Adipocyte (in vitro differentiated cells): ENCODE measurements at regions not wholly inside any gene's neighbourhood (a gene's known extent, or its start where the extent isn't known, plus 50 kb on each side); places are given as distances from the start of the nearest gene placed in this dataset.
"Not testable (repeated sequence)": the region's sequence is repeated elsewhere in the genome, so short reads cannot be mapped to it uniquely, and the experiment has no call there.

ENCODE experiments used
- DNase-seq: peaks from one replicate; pipeline ENCODE4 v3.0.0-alpha.2; 2015; ENCODE audit warnings: low read depth
- H3K27me3 ChIP-seq: replicated peaks from 2 replicates; pipeline ENCODE4 v1.7.0; 2013; ENCODE audit warnings: mild to moderate bottlenecking, low read length, moderate library complexity; ENCODE audit not compliant: control insufficient read depth, insufficient read depth
- H3K36me3 ChIP-seq: 2 replicates; pipeline ENCODE4 v1.7.0; 2013; ENCODE audit warnings: low read length, mild to moderate bottlenecking, moderate library complexity; ENCODE audit not compliant: control insufficient read depth, insufficient read depth, severe bottlenecking
- H3K4me1 ChIP-seq: 2 replicates; pipeline ENCODE4 v1.7.0; 2013; ENCODE audit warnings: mild to moderate bottlenecking, low read length, moderate library complexity; ENCODE audit not compliant: control insufficient read depth, insufficient read depth
- H3K4me3 ChIP-seq: 2 replicates; pipeline ENCODE4 v1.7.0; 2013; ENCODE audit warnings: mild to moderate bottlenecking, low read length, moderate library complexity
- H3K9ac ChIP-seq: 2 replicates; pipeline ENCODE4 v1.7.0; 2013; ENCODE audit warnings: mild to moderate bottlenecking, low read length, moderate library complexity
- H3K9me3 ChIP-seq: 2 replicates; pipeline ENCODE4 v1.7.0; 2013; ENCODE audit warnings: mild to moderate bottlenecking, low read length, moderate library complexity; ENCODE audit not compliant: control insufficient read depth

DNA sequence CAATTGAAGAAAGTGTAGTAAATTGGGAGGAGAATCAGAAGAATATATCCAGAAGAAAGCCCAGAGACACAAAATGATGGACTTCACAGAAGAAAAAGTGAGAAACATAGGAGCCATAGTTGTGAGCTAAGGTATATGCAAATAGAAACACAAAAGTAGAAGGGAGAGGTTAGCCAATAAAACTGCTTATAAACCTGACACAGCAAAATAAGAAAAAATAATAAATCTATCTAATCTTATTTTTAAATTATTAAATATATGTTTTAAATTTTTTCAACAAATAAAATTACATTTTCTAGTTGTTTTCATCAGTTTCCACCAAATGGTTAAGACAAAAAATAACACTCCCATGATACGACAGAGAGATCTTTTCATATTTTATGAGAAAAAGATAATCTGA, 903.5 kb downstream of the DNAJB9 start:
- H3K36me3 ChIP-seq: no peaks in the 10 kb centered on the region
- no peak overlapping the region for H3K4me3 ChIP-seq
- no peak overlapping the region for H3K9ac ChIP-seq
- H3K4me1 ChIP-seq: no peaks in the 10 kb centered on the region
- no peak for DNase-seq
- H3K9me3 ChIP-seq: no peaks in the 10 kb centered on the region
- no peaks in the 10 kb centered on the region for H3K27me3 ChIP-seq

GRCh38 chr7:109476409-109476808, 906.7 kb downstream of the DNAJB9 start:
- no peak for DNase-seq
- Histone ChIP-seq H3K4me3 (no peak overlapping the region), H3K9me3 (no peaks in the 10 kb centered on the region), H3K27me3 (no peaks in the 10 kb centered on the region), H3K9ac (no peak overlapping the region), H3K36me3 (no peaks in the 10 kb centered on the region), H3K4me1 (no peaks in the 10 kb centered on the region)

DNA sequence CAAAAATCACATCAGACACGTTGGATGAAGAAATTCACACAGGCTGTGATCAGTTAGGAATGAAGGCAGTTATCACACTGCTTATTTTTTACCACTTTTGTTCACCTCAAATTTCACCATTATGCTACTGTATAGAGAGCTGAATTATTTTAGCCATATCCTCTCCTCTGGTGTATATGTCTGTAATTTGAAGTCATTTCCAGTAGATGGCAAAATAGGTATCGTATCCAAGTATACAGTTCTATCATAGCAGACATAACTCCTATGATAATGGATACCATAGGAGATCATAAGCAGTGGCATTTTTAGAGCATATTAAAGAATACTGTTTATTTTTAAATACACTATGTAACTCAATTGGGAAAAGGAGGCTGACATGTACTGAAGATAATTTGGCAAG, 909.7 kb downstream of the DNAJB9 start:
- DNase-seq: no peak
- H3K9ac ChIP-seq: no peak overlapping the region
- no peaks in the 10 kb centered on the region for H3K4me1 ChIP-seq
- no peaks in the 10 kb centered on the region for H3K9me3 ChIP-seq
- no peaks in the 10 kb centered on the region for H3K36me3 ChIP-seq
- no peaks in the 10 kb centered on the region for H3K27me3 ChIP-seq
- no peak overlapping the region for H3K4me3 ChIP-seq

GRCh38 chr7:109490607-109491006, 920.9 kb downstream of the DNAJB9 start:
- not testable (repeated sequence) for H3K4me3 ChIP-seq, DNase-seq, H3K9me3 ChIP-seq, H3K4me1 ChIP-seq, H3K9ac ChIP-seq, H3K36me3 ChIP-seq, H3K27me3 ChIP-seq

GRCh38 chr7:109497053-109497452, 927.4 kb downstream of the DNAJB9 start:
- no peaks in the 10 kb centered on the region for H3K4me1 ChIP-seq
- no peaks in the 10 kb centered on the region for H3K36me3 ChIP-seq
- DNase-seq: no peak
- H3K27me3 ChIP-seq: no peaks in the 10 kb centered on the region
- no peak overlapping the region for H3K4me3 ChIP-seq
- H3K9me3 ChIP-seq: no peaks in the 10 kb centered on the region
- no peak overlapping the region for H3K9ac ChIP-seq

DNA sequence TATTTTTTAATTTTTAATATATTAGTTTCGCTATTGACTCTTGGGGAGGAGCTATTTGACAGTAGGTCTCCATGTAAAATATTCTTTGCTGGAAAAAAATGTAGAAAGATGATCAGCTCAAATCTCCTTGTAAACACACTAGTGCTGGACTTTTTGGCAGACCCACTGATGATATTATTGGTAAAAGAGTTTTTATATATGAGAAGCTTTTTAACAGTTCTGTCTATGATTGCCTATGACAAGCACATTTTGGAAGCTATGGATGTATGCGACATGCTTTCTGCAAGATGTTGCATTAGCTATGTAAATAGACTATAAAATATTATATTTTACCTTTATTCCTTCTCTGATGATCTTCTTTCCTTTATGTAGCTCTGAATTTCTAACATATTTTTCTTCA, 928.5 kb downstream of the DNAJB9 start:
- Histone ChIP-seq H3K9me3 (no peaks in the 10 kb centered on the region), H3K4me3 (no peak overlapping the region), H3K4me1 (no peaks in the 10 kb centered on the region), H3K27me3 (no peaks in the 10 kb centered on the region), H3K9ac (no peak overlapping the region), H3K36me3 (no peaks in the 10 kb centered on the region)
- DNase-seq: no peak

DNA sequence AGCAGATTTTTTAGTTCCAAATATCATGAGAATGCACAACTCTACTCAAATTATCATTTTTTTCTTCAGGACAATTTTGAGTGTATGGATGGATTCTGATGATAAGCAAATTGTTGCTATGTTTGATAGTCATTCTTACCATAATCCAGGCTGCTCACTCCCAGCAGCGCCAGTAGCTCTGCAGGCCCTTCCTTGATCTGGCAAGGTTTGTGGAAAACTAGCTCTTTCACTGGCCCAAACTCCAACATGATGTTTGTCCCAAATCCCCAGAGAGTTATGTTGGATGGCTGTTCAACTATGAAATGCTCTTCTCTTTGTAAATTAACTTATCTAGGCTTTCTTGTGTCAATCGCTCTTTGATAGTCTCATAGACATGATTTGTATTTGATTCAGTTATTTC, 933.7 kb downstream of the DNAJB9 start:
- H3K9me3 ChIP-seq: no peaks in the 10 kb centered on the region
- no peak overlapping the region for H3K4me3 ChIP-seq
- H3K27me3 ChIP-seq: no peaks in the 10 kb centered on the region
- H3K4me1 ChIP-seq: no peaks in the 10 kb centered on the region
- H3K36me3 ChIP-seq: no peaks in the 10 kb centered on the region
- H3K9ac ChIP-seq: no peak overlapping the region
- DNase-seq: no peak

GRCh38 chr7:109522585-109522984, 952.9 kb downstream of the DNAJB9 start:
- H3K27me3 ChIP-seq: no peaks in the 10 kb centered on the region

DNA sequence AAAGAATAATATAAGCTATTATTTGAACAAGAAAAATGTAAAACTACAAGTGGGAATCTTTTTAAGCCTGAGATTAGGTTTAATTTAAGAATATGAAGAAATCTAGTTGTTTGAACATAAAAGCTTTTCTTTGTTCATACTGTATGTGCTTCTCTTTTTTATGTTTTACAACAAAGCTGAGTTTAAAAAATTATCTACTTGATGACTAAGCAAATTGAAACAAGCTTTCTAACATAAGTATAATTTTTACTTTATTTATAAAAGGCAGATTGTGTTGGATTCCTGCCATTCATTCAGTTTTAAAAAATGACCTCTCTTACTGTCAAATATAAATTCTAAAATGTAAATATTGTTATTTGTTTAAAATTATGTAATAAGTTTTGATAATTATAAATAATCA, 958.2 kb downstream of the DNAJB9 start:
- Histone ChIP-seq H3K4me1 (no peaks in the 10 kb centered on the region), H3K27me3 (no peaks in the 10 kb centered on the region), H3K9ac (no peak overlapping the region), H3K4me3 (no peak overlapping the region), H3K9me3 (no peaks in the 10 kb centered on the region), H3K36me3 (no peaks in the 10 kb centered on the region)
- no peak for DNase-seq

More at GRCh38 chr7:109522585-109522984, 952.9 kb downstream of the DNAJB9 start:
- Histone ChIP-seq H3K4me3 (no peak overlapping the region), H3K4me1 (no peaks in the 10 kb centered on the region), H3K9ac (no peak overlapping the region), H3K9me3 (no peaks in the 10 kb centered on the region), H3K36me3 (no peaks in the 10 kb centered on the region)
- DNase-seq: no peak

DNA sequence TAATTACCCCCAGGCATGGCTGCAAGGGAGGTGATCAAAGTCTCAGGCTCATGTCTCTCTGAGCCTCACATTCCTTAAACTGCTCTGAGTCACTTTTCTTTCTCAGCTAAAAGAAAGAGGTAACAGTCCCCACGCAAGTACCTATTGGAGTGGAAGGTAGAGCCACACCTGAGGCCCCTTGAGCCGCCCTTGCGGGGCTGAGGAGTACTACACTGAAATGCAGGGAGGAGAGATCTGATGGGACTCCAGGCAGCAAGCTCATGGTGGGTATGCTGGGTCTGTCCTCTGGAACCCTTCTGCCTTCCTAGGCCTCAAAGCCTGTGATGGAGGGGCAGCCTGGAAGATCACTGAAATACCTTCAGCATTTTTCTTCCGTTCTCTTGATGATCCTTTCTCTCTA, 960.0 kb downstream of the DNAJB9 start:
- Histone ChIP-seq H3K4me3 (no peak overlapping the region), H3K27me3 (no peaks in the 10 kb centered on the region), H3K36me3 (no peaks in the 10 kb centered on the region), H3K9me3 (no peaks in the 10 kb centered on the region), H3K9ac (no peak overlapping the region), H3K4me1 (no peaks in the 10 kb centered on the region)
- DNase-seq: no peak

DNA sequence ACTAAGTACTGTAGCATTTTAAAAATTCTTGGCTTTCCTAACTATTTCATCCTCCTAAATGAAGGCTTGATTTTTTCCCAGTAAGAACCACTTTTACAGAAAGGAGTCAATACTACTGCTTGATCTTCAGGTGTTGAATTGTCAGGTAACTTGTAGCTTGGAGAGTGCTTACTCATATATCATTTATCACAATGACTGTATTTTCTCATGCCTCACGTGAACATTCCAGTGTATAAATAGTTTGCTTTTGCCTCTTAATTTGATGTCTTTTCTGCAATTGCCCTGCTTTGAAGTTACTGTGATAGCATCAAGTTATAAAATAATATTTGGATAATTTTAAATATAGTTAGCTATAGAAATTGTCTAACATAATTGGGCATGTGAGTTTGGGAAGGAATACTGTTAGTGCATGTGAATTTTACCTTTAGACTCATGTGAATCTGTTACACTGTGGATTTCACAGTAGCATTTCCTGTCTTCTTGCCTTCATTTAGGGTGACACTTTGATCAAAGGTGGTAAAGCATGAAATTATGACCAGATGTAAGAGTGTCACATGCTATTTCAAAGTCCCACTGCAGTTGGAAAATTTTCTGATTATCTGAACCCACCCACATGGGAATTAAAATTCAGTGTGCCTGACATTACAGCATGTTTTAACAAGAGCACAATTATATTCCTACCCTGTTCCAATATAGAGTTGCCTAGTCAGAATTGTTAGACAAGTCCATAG, 962.8 kb downstream of the DNAJB9 start:
- no peaks in the 10 kb centered on the region for H3K27me3 ChIP-seq
- no peaks in the 10 kb centered on the region for H3K36me3 ChIP-seq
- H3K4me1 ChIP-seq: no peaks in the 10 kb centered on the region
- DNase-seq: no peak
- no peak overlapping the region for H3K9ac ChIP-seq
- no peak overlapping the region for H3K4me3 ChIP-seq
- H3K9me3 ChIP-seq: no peaks in the 10 kb centered on the region

DNA sequence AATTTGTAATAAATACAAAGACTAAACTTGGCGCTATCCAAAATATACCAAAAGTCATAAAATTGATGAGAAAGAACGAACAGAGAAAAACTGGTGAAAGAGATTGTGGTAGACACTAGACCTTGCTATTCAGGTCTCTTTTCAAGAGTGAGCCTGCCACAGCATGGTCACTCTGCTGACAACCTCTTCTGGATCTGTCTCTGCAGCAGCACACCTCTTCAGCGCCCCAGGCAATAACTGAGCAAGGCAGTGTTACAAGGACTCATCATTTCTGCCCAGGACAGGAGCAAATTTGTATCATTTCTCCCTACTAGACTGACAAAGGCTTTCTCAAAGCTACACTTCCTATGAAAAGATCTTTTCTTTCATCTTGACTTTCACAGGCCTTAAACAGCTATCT, 976.0 kb downstream of the DNAJB9 start:
- no peaks in the 10 kb centered on the region for H3K9me3 ChIP-seq
- H3K27me3 ChIP-seq: no peaks in the 10 kb centered on the region
- no peak overlapping the region for H3K9ac ChIP-seq
- no peaks in the 10 kb centered on the region for H3K4me1 ChIP-seq
- H3K4me3 ChIP-seq: no peak overlapping the region
- DNase-seq: no peak
- no peaks in the 10 kb centered on the region for H3K36me3 ChIP-seq
